ENCODE measurements at regions not wholly inside any gene's neighbourhood (a gene's known extent, or its start where the extent isn't known, plus 50 kb on each side); places are given as distances from the start of the nearest gene placed in this dataset.

- H3K27me3 ChIP-seq, result no peaks in the 10 kb centered on the region
- H3K4me3 ChIP-seq, result no peak overlapping the region
- TF ChIP-seq CTCF (IDR thresholded peaks at IDR 0.05), result no peak
- TF ChIP-seq POLR2AphosphoS5 (IDR thresholded peaks at IDR 0.05), result no peak
- no peak for TF ChIP-seq EP300 (IDR thresholded peaks at IDR 0.05)
- TF ChIP-seq POLR2A (IDR thresholded peaks at IDR 0.05), result no peak
- WGBS, 2 donors (ENCODE audit: low coverage in 1 of 2), result 40 to 54% methylated on average over 1 of the region's 1 CpG
- no peak for ATAC-seq
- H3K4me1 ChIP-seq, result no peaks in the 10 kb centered on the region
- H3K27ac ChIP-seq, result no peak overlapping the region
- no peaks in the 10 kb centered on the region for H3K36me3 ChIP-seq
- H3K9me3 ChIP-seq, result peaks cover 0 to 16% (median 0%) of the 10 kb centered on the region in 3 donors
Measured at GRCh38 chr6:168817558-168818159, 376.7 kb downstream of the SMOC2 start.

- ATAC-seq, result no peak
- 43 to 57% methylated on average over 4 to 5 of the region's 5 CpGs for WGBS, 2 donors (ENCODE audit: low coverage in 1 of 2)
Measured at GRCh38 chr6:168815229-168815628, 374.2 kb downstream of the SMOC2 start.

GRCh38 chr6:168808232-168808631 is 367.2 kb downstream of the SMOC2 start:
- TF ChIP-seq CTCF (IDR thresholded peaks at IDR 0.05) (no peak), POLR2A (IDR thresholded peaks at IDR 0.05) (no peak), POLR2AphosphoS5 (IDR thresholded peaks at IDR 0.05) (no peak), EP300 (IDR thresholded peaks at IDR 0.05) (no peak)
- no peak overlapping the region for H3K27ac ChIP-seq
- no peaks in the 10 kb centered on the region for H3K9me3 ChIP-seq
- no peak for ATAC-seq
- peaks cover 0 to 6% (median 0%) of the 10 kb centered on the region in 3 donors for H3K4me1 ChIP-seq
- no peak overlapping the region for H3K4me3 ChIP-seq
- H3K27me3 ChIP-seq, result no peaks in the 10 kb centered on the region
- H3K36me3 ChIP-seq, result no peaks in the 10 kb centered on the region
- 27 to 54% methylated on average over 6 of the region's 6 CpGs for WGBS, 2 donors (ENCODE audit: low coverage in 1 of 2)

More at GRCh38 chr6:168815229-168815628, 374.2 kb downstream of the SMOC2 start:
- H3K9me3 ChIP-seq, result peaks cover 0 to 16% (median 0%) of the 10 kb centered on the region in 3 donors
- no peak for TF ChIP-seq POLR2AphosphoS5 (IDR thresholded peaks at IDR 0.05)
- no peak for TF ChIP-seq POLR2A (IDR thresholded peaks at IDR 0.05)
- no peaks in the 10 kb centered on the region for H3K36me3 ChIP-seq
- no peak overlapping the region for H3K4me3 ChIP-seq
- no peak overlapping the region for H3K27ac ChIP-seq
- no peaks in the 10 kb centered on the region for H3K4me1 ChIP-seq
- no peaks in the 10 kb centered on the region for H3K27me3 ChIP-seq

- no peak for ATAC-seq
- H3K36me3 ChIP-seq, result no peaks in the 10 kb centered on the region
- H3K4me1 ChIP-seq, result peaks cover 0 to 6% (median 0%) of the 10 kb centered on the region in 3 donors
- H3K27ac ChIP-seq, result no peak overlapping the region
- H3K4me3 ChIP-seq, result no peak overlapping the region
- 34 to 47% methylated on average over 2 of the region's 2 CpGs for WGBS, 2 donors (ENCODE audit: low coverage in 1 of 2)
- H3K27me3 ChIP-seq, result no peaks in the 10 kb centered on the region
- no peaks in the 10 kb centered on the region for H3K9me3 ChIP-seq
- no peak for TF ChIP-seq CTCF (IDR thresholded peaks at IDR 0.05)
- no peak for TF ChIP-seq POLR2A (IDR thresholded peaks at IDR 0.05)
- TF ChIP-seq EP300 (IDR thresholded peaks at IDR 0.05), result no peak
- TF ChIP-seq POLR2AphosphoS5 (IDR thresholded peaks at IDR 0.05), result no peak
Measured at GRCh38 chr6:168804331-168804730, 363.3 kb downstream of the SMOC2 start.

- Histone ChIP-seq H3K4me1 (peaks cover 0 to 6% (median 0%) of the 10 kb centered on the region in 3 donors), H3K27ac (no peak overlapping the region), H3K27me3 (no peaks in the 10 kb centered on the region), H3K4me3 (no peak overlapping the region), H3K36me3 (no peaks in the 10 kb centered on the region), H3K9me3 (no peaks in the 10 kb centered on the region)
- WGBS, 2 donors (ENCODE audit: low coverage in 1 of 2), result 69 to 83% methylated on average over 2 of the region's 2 CpGs
- no peak for ATAC-seq
- TF ChIP-seq POLR2A (IDR thresholded peaks at IDR 0.05), result no peak
- TF ChIP-seq CTCF (IDR thresholded peaks at IDR 0.05), result no peak
- no peak for TF ChIP-seq POLR2AphosphoS5 (IDR thresholded peaks at IDR 0.05)
- no peak for TF ChIP-seq EP300 (IDR thresholded peaks at IDR 0.05)
Measured at GRCh38 chr6:168803874-168804273, 362.9 kb downstream of the SMOC2 start.

Measured in gastroesophageal sphincter (tissue), 4 donors.